ENCODE measurements at regions not wholly inside any gene's neighbourhood (a gene's known extent, or its start where the extent isn't known, plus 50 kb on each side); places are given as distances from the start of the nearest gene placed in this dataset.

- TF ChIP-seq GATA2 (IDR thresholded peaks at IDR 0.05; ENCODE audit: low read depth, low read length) (no peak), GATA3 (IDR thresholded peaks at IDR 0.05; ENCODE audit: low read depth, low read length) (no peak)
Measured at GRCh38 chr18:45186832-45187231, 428.4 kb upstream of the SLC14A2 start.

- TF ChIP-seq GATA2 (IDR thresholded peaks at IDR 0.05; ENCODE audit: low read depth, low read length) (no peak), GATA3 (IDR thresholded peaks at IDR 0.05; ENCODE audit: low read depth, low read length) (no peak)
Measured at GRCh38 chr18:45191795-45192194, 423.5 kb upstream of the SLC14A2 start.

GRCh38 chr18:45197526-45197970 lies 417.7 kb upstream of the SLC14A2 start:
- TF ChIP-seq GATA3 (IDR thresholded peaks at IDR 0.05; ENCODE audit: low read depth, low read length) = no peak

GRCh38 chr18:45198526-45198925 lies 416.8 kb upstream of the SLC14A2 start:
- TF ChIP-seq GATA2 (IDR thresholded peaks at IDR 0.05; ENCODE audit: low read depth, low read length) = no peak

GRCh38 chr18:45201029-45201428 lies 414.2 kb upstream of the SLC14A2 start:
- no peak for TF ChIP-seq GATA3 (IDR thresholded peaks at IDR 0.05; ENCODE audit: low read depth, low read length)
- TF ChIP-seq GATA2 (IDR thresholded peaks at IDR 0.05; ENCODE audit: low read depth, low read length) = no peak

- TF ChIP-seq GATA3 (IDR thresholded peaks at IDR 0.05; ENCODE audit: low read depth, low read length) (no peak), GATA2 (IDR thresholded peaks at IDR 0.05; ENCODE audit: low read depth, low read length) (no peak)
Measured at GRCh38 chr18:45201489-45201888, 413.8 kb upstream of the SLC14A2 start.

- TF ChIP-seq GATA3 (IDR thresholded peaks at IDR 0.05; ENCODE audit: low read depth, low read length) (no peak), GATA2 (IDR thresholded peaks at IDR 0.05; ENCODE audit: low read depth, low read length) (no peak)
Measured at GRCh38 chr18:45202061-45202460, 413.2 kb upstream of the SLC14A2 start.

GRCh38 chr18:45203677-45204076 lies 411.6 kb upstream of the SLC14A2 start:
- no peak for TF ChIP-seq GATA2 (IDR thresholded peaks at IDR 0.05; ENCODE audit: low read depth, low read length)
- TF ChIP-seq GATA3 (IDR thresholded peaks at IDR 0.05; ENCODE audit: low read depth, low read length) = no peak

GRCh38 chr18:45207328-45207727 lies 407.9 kb upstream of the SLC14A2 start:
- TF ChIP-seq GATA3 (IDR thresholded peaks at IDR 0.05; ENCODE audit: low read depth, low read length) (no peak), GATA2 (IDR thresholded peaks at IDR 0.05; ENCODE audit: low read depth, low read length) (no peak)

- TF ChIP-seq GATA2 (IDR thresholded peaks at IDR 0.05; ENCODE audit: low read depth, low read length) (no peak), GATA3 (IDR thresholded peaks at IDR 0.05; ENCODE audit: low read depth, low read length) (no peak)
Measured at GRCh38 chr18:45208164-45208563, 407.1 kb upstream of the SLC14A2 start.

- TF ChIP-seq GATA2 (IDR thresholded peaks at IDR 0.05; ENCODE audit: low read depth, low read length) = no peak
- TF ChIP-seq GATA3 (IDR thresholded peaks at IDR 0.05; ENCODE audit: low read depth, low read length) = no peak
Measured at GRCh38 chr18:45212181-45213039, 402.9 kb upstream of the SLC14A2 start.

- TF ChIP-seq GATA3 (IDR thresholded peaks at IDR 0.05; ENCODE audit: low read depth, low read length) (no peak), GATA2 (IDR thresholded peaks at IDR 0.05; ENCODE audit: low read depth, low read length) (no peak)
Measured at GRCh38 chr18:45213040-45213333, 402.3 kb upstream of the SLC14A2 start.

- TF ChIP-seq GATA2 (IDR thresholded peaks at IDR 0.05; ENCODE audit: low read depth, low read length) (no peak), GATA3 (IDR thresholded peaks at IDR 0.05; ENCODE audit: low read depth, low read length) (no peak)
Measured at GRCh38 chr18:45218436-45218835, 396.8 kb upstream of the SLC14A2 start.

- TF ChIP-seq GATA2 (IDR thresholded peaks at IDR 0.05; ENCODE audit: low read depth, low read length) (no peak), GATA3 (IDR thresholded peaks at IDR 0.05; ENCODE audit: low read depth, low read length) (no peak)
Measured at GRCh38 chr18:45221363-45221762, 393.9 kb upstream of the SLC14A2 start.

- no peak for TF ChIP-seq GATA2 (IDR thresholded peaks at IDR 0.05; ENCODE audit: low read depth, low read length)
- TF ChIP-seq GATA3 (IDR thresholded peaks at IDR 0.05; ENCODE audit: low read depth, low read length) = no peak
Measured at GRCh38 chr18:45222180-45222579, 393.1 kb upstream of the SLC14A2 start.
